C4-2B (cell line): ENCODE measurements at regions not wholly inside any gene's neighbourhood (a gene's known extent, or its start where the extent isn't known, plus 50 kb on each side); places are given as distances from the start of the nearest gene placed in this dataset.

Source experiments
- CTCF ChIP-seq: fragments of 450-650 bp; conservative IDR thresholded peaks from 2 replicates; pipeline ENCODE4 v1.5.1; 2017; ENCODE audit warnings: mild to moderate bottlenecking
- ZFX ChIP-seq: fragments of 450-650 bp; IDR thresholded peaks from 2 replicates; pipeline ENCODE4 v1.6.1; 2017

- TF ChIP-seq CTCF (no peak), ZFX (no peak)
These were observed 228.9 kb upstream of the PRICKLE2 start for GRCh38 chr3:64454179-64454578.
